Superior temporal gyrus (tissue), 1 donor: ENCODE measurements at regions not wholly inside any gene's neighbourhood (a gene's known extent, or its start where the extent isn't known, plus 50 kb on each side); places are given as distances from the start of the nearest gene placed in this dataset.

Experiments used
- DNase-seq: peaks from one replicate; pipeline ENCODE4 v3.0.0-alpha.2; 2016; ENCODE audit errors: extremely low spot score

DNA sequence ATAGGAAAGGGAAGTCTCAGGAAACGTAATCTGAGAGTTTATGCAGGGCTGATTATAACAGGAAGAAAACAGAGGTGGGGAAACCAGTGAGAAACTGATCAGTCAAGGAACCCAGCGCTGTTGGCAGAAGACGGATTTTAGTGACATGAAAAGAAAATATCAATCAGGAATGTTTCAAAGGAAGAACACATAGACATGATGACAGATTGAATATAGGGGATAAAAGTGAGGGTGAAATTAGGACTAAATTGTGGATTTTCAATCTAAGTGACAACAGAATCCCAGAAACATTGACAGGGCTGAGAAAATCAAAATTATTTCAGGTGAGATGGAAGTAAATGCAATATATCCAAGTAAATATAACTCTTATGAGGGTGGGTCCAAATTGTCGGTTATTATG is 199.8 kb upstream of the CCDC150 start:
- no peak for DNase-seq

DNA sequence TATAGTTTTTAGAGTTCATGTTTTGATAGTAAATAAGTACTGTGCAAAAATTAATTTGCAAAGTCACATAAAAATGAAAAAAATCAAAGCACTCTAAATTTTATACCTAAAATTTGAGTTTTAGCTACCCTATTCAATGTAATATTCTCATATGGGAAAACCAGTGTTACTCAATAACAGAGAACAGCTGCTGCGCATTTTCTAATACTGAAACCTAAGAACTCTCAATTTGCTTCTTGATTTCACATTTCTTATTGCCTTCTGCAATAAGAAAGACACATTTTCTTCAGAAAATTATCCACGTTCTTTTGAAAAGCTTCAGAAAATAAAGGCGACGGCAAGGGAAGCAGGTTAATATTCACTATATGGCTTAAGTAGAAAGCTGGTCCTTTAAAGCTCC is 199.1 kb upstream of the CCDC150 start:
- DNase-seq: no peak

DNA sequence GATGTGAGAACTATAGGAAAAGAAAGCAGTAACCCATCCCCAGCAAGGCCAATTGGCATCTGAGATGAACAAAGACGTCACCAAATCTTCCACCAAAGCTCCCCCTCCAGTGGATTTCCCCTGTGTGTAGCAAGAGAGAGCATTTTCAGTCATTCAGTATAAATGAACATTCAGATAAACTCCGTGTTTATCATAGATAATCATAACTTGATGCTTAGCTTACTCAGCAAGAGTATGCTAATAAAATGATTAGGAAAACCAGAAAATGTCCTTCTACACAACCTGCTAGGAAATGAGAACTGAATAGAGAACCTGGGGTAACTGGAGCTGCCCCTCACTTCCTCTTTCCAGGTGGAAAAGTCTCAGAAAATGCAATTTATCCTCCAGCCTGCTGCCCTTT is 198.0 kb upstream of the CCDC150 start:
- DNase-seq: no peak

DNA sequence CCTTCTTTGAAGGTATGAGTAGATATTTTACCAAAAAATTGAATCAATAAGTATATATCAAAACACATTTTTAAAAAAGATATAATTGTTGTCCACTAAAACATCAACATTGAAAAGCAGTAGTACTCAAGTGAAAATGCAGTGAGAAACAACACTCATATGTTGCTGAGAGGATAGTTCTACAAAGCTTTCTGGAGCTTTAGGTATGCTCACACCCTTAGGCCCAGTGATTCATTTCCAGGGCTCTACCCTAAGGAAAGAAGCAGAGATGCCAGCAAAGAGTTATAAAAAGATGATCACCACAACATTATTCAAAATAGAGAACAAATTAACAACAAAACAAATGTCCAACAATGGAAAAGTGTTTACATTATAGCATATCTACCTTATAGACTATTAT is 197.3 kb upstream of the CCDC150 start:
- DNase-seq: no peak

DNA sequence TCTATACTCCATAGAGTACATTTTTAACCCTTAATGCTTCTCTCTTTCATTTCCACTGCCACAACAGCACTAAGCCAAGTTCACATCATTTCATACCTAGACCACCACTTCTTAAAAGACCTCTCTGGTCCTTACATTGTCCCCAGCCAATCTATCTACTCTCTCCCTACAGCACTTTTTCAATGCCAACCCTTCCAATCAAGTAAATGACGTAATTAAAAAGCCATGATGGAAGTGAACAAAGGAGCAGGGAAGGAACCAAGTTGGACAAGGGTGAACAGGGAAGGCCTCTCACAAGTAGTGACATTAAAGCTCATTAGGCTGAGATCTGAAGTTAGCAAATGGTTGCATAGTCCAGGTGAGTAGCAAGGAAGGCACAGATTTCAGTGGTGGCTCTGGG is 195.1 kb upstream of the CCDC150 start:
- no peak for DNase-seq

DNA sequence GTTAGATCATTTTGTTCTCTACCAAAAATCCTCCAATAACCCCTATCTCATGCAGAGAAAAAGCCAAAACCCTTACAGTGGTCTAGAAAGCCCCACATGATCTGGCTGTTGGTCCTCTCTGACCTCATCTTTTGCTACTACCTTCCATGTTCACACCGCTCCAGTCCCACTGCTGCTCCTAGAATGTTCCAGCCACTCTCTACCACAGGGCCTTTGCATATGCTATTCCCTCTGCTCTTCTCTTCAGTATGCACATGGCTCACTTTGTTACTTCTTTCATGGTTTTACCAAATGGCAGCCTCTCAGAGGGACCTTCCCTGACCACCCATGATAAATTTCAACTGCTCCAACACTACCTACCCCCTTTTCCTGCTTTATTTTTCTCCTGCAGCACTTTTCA is 193.5 kb upstream of the CCDC150 start:
- DNase-seq: no peak

DNA sequence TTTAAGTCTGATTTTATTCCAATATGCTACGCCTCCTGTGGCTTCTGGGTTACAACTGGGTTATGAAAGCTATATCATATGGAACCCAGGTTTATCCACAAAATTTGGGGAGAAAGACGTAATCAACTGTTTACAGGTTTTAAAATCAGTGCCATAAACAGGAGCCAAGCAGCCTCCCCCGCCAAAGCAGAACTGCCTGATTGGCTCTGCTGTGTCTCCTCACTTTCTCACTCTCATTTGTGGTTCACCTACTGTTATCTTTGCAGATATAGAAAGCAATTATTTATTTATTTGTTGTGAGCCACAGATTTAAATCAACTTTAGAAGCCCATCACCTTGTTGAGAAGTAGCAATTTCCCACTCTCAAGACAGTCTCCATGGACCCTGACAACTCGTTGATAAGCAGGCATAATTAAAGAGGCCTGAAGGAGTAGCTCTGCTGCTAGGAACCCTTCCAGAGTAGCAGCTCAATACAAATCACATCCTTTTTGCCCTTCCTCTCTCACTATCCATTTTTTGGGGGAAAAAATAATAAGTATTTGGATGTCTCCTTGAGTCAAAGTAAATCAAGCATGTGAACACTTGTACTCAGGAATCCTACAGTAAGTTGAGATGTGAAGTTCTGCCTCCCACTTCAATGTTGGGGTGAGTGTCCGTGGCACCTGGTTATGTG is 191.0 kb upstream of the CCDC150 start:
- DNase-seq: no peak

DNA sequence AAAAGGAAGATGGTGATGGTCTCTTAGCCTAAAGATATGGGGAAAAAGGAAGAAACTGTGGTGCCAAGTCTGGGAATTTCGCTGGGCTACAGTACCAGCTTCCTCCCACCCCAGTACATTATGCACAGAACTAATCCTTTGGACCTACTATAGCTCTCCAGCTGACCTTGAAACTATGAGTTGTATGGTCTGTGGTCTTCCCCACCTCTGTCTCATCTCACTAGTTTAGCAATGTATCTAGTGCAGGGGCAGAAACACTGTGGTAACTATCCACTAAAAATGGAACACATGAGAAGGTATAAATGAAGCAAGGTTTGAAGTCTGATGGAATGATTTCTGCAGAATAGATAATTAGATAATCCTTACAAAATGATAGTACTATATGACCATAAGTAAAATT is 190.4 kb upstream of the CCDC150 start:
- DNase-seq: no peak

DNA sequence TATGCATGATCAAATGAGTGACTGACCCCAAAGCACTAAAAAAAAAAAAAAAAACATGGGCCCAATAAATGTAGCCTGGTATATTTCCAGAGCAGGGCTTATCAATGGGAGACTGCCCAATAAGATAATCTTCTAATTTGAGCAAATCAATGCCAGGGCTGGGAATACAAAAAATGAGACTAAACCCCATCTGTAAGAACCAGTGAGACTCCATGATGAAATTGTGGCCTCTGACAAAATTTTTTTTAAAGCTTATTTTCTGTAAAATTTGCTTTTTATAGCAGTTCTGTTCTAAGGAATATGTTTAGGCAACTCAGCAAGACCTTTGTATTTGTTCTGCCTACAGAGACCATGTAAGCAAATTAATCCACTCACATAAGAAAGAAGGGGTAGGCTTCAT is 186.8 kb upstream of the CCDC150 start:
- DNase-seq: no peak

DNA sequence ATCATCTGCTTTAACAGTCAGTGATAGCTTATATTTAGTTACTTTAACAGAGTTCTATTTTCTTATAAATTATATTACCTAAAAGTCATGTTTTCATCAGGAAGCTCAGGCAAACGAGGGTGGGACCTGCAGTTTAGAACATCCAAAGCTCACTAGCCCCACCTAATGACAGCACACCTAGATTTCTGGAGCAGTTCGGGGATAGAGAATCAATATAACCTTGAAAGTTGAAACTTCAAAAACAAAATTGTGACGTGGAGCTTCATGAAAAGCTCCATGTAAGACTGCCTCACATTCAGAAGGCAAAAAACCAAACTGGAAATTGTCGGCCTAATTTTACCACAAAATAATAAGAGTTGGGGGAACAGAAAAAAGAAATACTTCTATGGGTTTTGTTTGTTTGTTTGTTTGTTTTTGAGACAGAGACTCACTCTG is 185.9 kb upstream of the CCDC150 start:
- DNase-seq: no peak

DNA sequence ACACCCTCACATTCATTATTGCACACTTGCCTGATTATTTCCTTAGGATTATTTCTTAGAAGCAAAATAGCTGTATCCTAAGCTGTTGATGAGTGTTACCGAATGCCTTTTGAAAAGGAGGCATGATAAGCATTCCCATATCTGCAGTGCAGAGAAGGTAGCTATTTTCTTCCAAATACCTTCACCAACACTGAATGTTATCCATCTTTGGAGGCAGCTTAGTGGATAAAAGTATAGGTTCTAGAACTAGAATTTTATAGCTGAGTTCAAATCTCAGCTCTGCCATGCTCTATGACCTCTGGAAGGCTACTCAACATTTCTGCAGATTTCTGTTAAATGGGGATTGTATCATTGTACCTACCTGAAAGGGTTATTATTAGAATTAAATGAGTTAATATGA is 185.0 kb upstream of the CCDC150 start:
- DNase-seq: no peak

DNA sequence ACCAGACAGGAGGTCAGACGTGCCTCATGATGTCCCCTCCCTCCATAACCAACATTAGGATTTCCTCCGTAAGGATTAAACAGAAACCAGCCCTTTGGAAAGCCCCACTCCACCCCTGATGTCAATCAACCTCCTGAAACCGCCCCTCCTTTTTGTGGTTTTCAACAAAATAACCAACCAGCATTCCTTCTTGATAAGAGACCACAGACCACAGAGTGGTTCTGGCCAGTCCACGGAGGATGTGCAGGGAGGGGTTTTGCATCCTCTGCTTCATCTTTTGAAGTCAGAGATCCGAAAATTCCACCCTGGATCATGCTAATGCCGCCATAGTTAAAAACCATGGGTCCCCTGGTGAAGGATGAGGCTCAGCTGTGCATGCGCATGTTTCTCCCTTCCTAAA is 180.0 kb upstream of the CCDC150 start:
- DNase-seq: no peak

DNA sequence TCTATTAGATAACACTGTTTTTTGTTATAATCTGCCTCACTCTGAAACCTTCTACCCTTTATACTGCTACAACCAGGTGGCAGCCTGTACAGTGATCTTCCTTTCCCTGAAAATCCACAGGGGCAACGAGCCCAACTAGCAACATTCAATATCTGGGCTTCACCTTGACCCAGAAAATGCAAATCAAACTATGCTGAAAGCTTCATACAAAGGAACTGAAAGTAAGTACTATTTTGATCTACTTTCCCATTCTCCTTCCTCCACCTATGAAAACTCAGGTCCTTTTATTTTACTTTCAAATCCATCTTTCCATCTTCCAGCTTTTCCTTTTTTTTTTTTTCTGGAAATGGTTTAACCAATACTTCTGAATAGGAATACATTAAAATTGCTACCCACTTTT is 175.8 kb upstream of the CCDC150 start:
- no peak for DNase-seq

DNA sequence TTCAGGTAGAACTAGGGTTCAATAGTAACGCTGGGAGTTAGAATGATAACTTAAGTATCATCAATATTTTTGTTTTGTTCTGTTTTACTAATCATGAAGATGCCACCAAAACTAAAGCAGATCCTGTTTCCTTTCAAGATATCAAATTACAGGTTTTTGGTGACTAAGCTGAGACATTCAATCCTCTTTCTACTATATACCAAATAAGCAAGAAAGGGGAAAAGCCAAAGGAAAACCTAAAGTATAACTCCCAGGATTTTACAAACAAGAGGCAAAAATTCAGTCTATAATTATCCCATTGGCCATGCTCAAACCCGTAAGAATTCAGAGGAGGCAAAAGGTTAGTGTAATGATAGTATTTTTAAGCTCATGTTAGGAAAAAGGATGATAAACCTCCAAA is 175.2 kb upstream of the CCDC150 start:
- DNase-seq: no peak

DNA sequence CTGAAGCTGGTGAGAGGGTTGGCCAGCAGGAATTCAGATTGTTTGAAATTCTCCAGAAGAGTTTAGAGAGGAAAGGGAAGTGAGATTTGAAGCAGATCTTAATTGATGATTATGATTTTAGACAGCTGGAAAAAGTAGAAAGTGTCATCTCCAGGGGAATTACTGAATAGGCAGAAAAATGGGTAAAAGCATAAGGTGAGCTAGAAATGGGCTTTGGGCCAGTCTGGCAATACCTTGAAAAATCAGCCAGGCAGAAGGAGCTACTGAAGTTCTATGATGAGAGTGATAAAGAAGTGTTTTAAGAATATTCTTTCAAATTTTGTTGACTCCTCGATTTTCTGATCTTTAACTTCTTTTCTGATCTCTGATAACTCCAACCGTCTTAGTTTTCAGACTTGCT is 172.9 kb upstream of the CCDC150 start:
- DNase-seq: no peak

DNA sequence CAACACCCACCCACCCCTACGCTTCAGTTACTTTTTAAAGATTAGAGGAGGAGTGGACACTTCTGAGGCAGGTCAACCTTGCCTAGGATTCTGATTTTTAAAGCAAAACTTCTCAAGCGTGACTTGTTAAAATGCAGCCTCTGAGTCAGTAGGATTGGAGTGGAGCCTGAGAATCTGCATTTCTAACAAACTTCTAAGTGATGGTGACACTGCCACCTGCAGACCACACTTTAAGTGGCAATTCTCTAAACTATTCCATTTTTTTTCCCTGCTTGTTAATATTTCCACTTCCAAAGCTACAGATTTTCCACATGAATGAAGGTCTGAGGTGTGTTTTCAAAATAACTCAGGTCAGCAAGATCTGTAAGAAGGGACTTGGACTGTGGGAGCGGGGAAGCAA is 171.1 kb upstream of the CCDC150 start:
- DNase-seq: no peak

DNA sequence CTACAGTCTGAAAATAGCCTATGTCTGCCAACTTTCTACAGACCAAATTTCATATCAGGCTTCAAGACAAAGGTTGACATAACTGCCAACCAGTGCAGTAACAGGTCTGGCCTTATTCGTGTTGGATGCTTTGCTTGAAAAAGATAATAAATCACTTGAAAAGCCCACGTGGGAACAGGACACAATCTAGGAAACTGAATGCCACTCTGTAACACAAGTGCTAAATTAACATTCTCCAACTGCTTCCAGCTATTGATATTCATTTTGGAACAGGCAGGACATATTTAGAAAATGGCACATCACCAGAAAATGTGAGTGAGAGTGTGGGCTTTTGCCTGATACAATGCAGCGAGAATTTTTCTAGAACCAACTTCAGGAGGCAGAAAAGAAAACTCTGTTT is 165.9 kb upstream of the CCDC150 start:
- peak; percentile 69 for DNase-seq

DNA sequence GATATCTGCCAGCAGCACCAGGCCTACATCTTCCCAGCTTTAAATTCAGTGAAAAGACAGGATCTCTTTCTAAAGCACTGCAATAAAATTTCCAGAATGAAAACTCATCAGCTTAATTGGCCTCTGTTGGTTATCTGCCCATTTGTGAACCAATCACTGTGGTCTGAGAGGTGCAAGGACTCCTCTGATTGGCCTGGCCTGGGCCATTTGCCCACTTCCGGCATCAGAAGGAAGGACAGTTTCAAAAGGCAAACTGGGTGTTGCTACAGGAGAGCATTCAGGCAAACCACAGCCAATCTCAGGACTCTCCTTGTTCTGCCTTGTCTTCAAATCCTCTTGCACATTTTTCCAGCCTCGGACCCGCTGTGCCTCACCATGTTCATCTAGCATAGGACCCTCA is 163.9 kb upstream of the CCDC150 start:
- no peak for DNase-seq

DNA sequence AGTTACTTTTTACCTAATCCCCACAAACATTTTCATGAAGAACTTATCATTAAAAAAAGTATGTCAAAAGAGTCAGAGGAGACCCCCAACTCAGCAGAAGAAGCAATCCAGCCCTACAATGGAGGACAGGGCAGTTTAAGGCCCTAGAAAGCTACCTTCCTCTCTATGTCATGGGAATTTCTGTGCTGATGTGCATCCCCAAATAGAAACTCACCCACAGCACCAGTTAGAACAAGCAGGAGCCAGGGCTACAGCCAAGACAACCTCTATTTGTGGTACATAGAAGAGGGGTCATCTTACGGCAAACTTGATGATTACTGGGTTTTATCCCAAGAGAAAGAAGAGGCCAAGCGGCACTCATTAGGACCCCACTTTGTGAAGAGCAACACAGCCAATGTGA is 160.9 kb upstream of the CCDC150 start:
- no peak for DNase-seq

DNA sequence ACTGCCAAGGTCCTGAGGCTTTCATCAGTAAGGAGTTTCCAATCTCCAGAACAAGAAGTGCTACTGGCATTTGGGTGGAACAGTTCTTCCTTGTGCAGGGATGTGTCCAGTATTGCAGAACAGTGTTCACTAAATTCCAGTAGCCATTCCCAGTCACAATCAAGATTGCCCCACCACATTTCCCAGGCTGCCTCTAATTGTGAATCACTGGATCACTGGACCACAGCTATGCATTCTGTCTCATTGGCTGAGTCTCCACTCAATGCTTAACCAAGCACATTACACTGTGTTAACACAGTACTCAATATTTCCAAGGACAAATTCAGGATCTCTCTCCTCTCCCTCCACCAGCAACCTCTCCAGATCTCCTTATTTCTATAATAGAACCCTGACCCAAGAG is 160.2 kb upstream of the CCDC150 start:
- no peak for DNase-seq

DNA sequence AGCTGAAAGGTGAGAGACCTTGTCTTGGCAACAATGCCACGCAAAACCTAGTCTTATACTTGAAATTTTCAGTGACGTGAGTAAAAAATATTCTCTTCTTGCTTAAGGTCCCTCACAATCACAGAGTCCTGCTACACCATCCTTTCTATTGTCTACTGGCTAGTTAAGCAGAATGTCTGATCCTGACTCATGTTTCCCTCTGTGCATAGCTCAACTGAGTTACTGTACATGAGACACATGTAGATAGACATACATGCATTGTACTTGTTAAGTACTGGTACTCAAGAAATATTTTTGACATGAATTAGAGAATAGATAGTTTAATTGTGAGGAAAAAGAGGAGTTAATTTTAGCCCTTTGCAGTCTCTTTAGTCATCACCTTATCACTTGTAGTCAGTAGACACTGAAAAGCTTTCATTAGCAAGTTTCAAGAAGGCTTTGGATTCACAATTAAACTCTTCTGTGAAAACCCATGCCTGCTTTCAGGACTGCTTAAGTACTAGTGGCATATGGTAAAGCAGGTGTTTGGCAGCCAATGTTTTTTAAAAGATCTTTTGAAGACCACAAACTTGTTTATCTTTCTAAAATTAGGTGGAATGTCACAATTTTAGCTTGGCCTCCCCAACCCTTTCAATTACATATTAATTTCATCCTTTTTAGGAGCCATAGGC is 158.7 kb upstream of the CCDC150 start:
- DNase-seq: no peak

DNA sequence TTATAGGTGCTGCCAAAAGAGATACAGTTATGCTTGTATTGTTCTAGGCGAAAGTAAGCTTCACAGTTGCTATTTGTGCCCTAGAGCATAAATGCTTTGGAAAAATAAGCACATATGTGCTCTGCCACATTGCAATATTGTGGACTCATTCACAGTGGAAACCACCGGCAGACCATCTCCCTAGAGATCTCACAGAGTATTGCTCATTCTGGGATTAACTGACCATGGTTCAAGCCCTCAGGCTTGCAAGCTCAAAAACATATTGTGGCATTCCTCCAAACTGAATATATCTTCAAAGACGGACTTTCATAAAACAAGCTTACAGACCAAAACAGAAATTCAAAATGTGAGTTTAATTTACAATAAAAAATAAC is 158.2 kb upstream of the CCDC150 start:
- no peak for DNase-seq

DNA sequence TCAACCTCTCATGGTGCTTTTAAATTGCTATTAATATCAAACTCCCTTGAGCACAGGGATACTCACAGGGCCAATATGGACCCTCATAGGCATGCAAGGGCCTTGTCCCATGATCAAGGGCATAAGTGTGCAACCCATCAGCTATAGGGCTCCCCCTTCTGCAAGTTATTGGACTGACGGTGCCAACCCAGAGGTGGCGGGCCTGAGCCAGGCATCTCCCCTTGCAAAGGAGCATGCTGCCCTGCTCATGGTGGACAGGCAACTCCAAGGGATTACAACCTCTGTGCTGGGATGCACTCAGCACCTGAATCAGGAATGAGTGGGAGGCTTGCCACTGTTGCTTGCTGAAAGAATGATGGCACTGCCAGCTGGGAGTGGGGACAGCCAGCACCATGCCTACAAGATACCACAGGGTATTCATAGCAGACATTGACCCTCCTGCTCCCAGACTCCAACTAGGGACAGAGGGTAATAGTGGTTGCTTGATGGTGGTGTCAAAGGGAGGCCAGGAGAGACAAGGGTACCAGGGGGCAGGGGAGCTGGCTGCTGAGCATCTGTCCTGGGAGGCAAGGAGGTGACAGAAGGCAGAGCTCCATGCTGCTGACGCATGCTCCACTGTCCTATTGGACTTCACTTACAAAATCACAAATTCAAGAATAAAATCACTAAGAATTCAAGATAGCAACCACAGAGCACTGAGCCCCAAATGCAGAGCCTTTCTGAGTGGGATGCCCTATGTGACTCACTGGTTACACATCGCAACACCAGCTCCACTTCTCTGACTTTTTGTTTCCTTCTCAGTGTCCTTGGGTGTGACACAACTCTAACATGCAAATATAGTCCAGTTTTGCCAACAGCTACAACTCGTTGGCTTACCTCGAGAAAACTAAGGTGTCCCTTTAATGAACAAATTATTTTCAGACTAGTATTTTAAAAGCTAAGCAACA is 157.1 kb upstream of the CCDC150 start:
- no peak for DNase-seq
